GM12801 (cell line): ENCODE measurements at regions not wholly inside any gene's neighbourhood (a gene's known extent, or its start where the extent isn't known, plus 50 kb on each side); places are given as distances from the start of the nearest gene placed in this dataset.

Experiments
- TF ChIP-seq, protein P1 (sequence below): IDR thresholded peaks from one replicate; pipeline ENCODE4 v1.5.1; 2011; ENCODE audit warnings: control low read depth; ENCODE audit not compliant: insufficient read length; ENCODE audit errors: extremely low read depth

DNA sequence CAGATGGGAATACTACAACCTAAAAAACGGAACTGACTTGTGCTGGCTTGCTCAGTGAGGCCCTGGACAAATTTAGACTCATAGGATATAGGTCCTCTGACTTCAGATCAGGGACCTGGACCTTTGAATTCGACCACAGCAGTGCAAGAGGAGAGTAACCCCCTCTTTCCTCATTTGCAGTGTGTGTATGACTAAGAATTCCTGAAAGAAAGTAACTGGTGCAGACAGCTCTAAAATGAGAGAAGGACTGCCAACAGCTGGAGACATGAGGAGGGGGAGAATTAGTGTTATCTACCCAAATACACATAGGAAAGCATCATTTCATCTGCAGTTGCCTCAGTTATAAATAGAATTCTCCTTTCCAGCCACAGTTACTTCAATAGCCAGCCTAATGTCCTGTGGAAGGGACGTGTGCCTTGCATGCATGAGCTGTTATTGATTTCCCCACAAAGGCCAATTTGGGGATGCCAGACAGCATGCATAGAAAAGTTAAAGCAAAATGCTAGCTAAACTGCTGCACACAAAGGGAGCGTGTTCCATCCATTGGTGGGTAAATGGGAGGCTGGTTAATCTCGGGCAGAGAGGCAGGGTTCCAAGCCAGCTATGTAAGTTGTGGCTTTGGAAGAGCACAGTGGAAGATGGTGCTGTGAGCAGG, 442.7 kb downstream of the CDK5RAP2 start:
- TF ChIP-seq, protein P1, sequence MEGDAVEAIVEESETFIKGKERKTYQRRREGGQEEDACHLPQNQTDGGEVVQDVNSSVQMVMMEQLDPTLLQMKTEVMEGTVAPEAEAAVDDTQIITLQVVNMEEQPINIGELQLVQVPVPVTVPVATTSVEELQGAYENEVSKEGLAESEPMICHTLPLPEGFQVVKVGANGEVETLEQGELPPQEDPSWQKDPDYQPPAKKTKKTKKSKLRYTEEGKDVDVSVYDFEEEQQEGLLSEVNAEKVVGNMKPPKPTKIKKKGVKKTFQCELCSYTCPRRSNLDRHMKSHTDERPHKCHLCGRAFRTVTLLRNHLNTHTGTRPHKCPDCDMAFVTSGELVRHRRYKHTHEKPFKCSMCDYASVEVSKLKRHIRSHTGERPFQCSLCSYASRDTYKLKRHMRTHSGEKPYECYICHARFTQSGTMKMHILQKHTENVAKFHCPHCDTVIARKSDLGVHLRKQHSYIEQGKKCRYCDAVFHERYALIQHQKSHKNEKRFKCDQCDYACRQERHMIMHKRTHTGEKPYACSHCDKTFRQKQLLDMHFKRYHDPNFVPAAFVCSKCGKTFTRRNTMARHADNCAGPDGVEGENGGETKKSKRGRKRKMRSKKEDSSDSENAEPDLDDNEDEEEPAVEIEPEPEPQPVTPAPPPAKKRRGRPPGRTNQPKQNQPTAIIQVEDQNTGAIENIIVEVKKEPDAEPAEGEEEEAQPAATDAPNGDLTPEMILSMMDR, result no peak

DNA sequence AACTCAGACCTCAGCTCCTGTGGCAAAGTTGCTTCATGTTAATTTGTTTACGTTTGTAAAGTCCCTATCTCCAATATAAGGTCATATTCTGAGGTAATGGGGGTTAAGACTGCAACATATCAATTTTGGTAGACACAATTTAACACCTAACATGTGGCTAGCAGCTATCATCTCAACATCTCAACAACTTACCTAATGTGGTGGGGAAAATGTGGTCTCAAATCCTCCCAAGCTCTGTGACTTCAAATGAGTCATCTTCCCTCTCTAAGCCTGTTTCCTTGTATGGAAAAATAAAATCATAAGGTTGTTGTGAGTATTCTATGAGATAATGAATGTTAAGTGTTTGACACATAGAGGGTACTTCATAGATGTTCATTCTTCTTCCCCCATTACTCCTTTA, 443.3 kb downstream of the CDK5RAP2 start:
- TF ChIP-seq, protein P1, result no peak

DNA sequence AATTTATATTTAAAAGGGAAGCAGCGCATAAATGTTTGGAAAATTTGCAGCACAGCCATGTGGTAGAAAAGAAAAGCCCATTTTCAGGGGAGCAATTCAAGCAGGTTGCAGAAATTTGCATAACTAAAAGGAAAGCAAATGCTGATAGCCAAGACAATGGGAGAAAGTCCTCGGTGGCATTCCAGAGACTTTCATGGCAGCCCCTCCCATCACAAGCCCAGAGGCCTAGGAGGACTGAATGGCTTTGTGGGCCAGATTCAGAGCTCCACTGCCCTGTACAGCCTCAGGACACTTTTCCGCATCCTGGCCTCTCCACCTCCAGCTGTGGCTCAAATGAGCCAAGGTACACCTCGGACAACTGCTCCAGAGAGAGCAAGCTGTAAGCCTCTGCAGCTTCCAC, 462.9 kb downstream of the CDK5RAP2 start:
- TF ChIP-seq, protein P1, result no peak

DNA sequence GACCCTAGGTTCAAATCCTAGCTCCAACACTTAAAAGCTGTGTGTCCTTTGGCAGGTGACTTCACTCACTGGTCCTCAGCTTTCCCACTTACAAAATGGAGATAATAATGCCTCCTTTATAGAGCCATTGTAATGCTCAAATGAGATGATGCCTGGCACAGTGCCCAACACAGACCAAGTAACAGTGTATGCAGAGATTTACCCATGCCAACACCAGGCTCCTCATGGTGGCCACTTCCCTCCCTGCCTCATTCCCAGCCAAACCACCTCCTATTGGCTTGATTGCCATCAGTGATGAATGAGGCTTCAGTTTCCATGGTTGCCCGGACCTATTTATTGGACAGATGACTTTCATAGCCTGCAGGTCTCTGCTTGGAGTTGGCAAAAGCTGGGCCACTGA, 469.4 kb downstream of the CDK5RAP2 start:
- TF ChIP-seq, protein P1, result no peak

DNA sequence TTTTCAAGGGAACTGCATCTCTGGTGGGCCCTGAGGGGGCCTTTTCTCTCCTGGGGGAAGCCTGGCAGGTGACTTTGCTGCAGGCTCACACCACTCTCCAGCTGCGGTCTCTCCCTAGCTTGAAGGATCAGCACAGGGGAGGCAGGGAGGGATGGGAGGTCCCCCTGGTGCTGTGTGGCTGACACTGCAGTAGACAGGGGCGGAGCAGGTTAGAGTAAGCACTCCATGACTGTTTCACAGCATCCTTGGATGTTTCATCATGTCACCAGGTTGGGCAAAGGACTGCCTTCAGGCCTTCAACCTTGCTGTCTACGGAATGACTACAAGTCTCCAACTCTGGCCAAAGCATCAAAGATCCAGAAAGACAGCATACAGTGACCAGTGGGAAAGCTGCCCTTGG, 470.7 kb downstream of the CDK5RAP2 start:
- TF ChIP-seq, protein P1, result no peak

DNA sequence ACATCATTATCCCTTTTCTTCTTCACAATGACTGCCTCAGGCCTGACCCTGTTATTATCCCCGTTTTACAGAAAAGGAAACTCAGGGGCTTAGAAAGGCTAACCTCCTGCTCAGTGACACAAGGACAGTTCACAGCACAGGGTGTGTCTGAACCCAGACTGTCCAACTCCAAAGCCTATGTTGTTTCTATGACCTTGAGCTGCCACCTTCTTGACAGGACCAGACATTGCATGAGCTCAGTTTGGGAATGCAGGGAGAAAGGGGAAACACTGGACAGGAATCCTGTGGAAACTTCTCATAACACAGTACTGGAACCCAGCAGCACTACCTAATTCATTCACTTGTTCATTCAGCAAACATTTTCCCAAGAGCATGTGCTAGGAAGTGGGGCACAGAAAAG, 472.8 kb downstream of the CDK5RAP2 start:
- TF ChIP-seq, protein P1, result no peak

DNA sequence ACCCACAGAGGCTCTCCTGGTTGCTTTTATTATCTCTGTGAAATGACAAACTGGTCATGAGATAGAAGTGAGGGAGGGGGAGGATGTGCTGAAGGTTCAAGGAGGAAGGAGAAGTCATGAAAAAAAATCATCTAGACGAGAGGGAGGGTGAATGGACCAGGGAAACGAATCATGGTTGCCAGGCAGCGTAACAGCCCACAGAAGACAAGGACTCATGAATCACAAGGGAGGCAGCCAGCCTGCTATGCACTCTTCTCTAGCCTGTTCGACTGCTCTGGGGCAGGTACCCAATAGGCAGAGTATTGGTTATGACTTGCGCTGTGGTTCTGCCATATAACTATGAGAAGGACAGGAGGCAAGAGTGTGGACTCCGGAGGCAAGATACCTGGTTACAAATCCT, 475.2 kb downstream of the CDK5RAP2 start:
- TF ChIP-seq, protein P1, result no peak
